Body of pancreas (tissue), 4 donors: ENCODE measurements at regions not wholly inside any gene's neighbourhood (a gene's known extent, or its start where the extent isn't known, plus 50 kb on each side); places are given as distances from the start of the nearest gene placed in this dataset.

Experiments
- ATAC-seq: fragments of 150-250 bp; one replicate; pipeline ENCODE4 v1.9.1; 2016
- DNase-seq, 4 donors: peaks; one replicate each; pipeline ENCODE4 v3.0.0-alpha.2; 2019
- H3K27ac ChIP-seq, 4 donors: fragments of 200-600 bp; sonication (generic); 1 replicate in 3 of 4; 2 replicates in 1 of 4; pipeline versions ENCODE4 v1.5.1 to v1.6.1; 2016 to 2019; ENCODE audit warnings: mild to moderate bottlenecking in 1 of 4, mixed read lengths in 1 of 4, moderate library complexity in 1 of 4
- H3K27me3 ChIP-seq, 2 donors: fragments of 200-600 bp; sonication (generic); one replicate each; pipeline ENCODE4 v1.6.0; 2016; ENCODE audit warnings: mild to moderate bottlenecking in 1 of 2
- H3K36me3 ChIP-seq, 2 donors: fragments of 200-600 bp; sonication (generic); replicated peaks in 1 of 2; 2 replicates each; pipeline ENCODE4 v1.5.1; 2016; ENCODE audit warnings: low read depth in 2 of 2; ENCODE audit not compliant: insufficient read depth in 1 of 2
- H3K4me1 ChIP-seq: fragments of 200-600 bp; sonication (generic); one replicate; pipeline ENCODE4 v1.6.0; 2016
- H3K4me3 ChIP-seq, 2 donors: fragments of 200-600 bp; sonication (generic); 1 replicate in 1 of 2; 2 replicates in 1 of 2; pipeline ENCODE4 v1.5.1; 2016 to 2019
- H3K9me3 ChIP-seq, 3 donors: fragments of 200-600 bp; sonication (generic); 1 replicate in 2 of 3; 2 replicates in 1 of 3; pipeline ENCODE4 v1.5.1; 2016
- POLR2A ChIP-seq, 3 donors: fragments of 450-650 bp; IDR thresholded peaks; one replicate each; pipeline ENCODE4 v1.6.1; 2016; ENCODE audit warnings: antibody characterized with exemption in 3 of 3, mild to moderate bottlenecking in 2 of 3
- WGBS, 2 donors: methylation state at CpG; one replicate each; pipeline ENCODE4 v1.1.5; 2017; 5-methylcytosine and 5-hydroxymethylcytosine counted together
- intact Hi-C: fragments of 100-400 bp; cut with DNase I; formaldehyde crosslinking; loops from one replicate; pipeline ENCODE4 v1.15.1; 2023
- TF ChIP-seq, protein P1 (sequence below), 7 experiments: fragments of 450-650 bp in 4 of 7; fragments of 200-600 bp in 3 of 7; sonication (generic) in 3 of 7; IDR thresholded peaks; one replicate each; pipeline ENCODE4 v1.5.1; 2016 to 2019; ENCODE audit warnings: antibody characterized with exemption in 7 of 7

DNA sequence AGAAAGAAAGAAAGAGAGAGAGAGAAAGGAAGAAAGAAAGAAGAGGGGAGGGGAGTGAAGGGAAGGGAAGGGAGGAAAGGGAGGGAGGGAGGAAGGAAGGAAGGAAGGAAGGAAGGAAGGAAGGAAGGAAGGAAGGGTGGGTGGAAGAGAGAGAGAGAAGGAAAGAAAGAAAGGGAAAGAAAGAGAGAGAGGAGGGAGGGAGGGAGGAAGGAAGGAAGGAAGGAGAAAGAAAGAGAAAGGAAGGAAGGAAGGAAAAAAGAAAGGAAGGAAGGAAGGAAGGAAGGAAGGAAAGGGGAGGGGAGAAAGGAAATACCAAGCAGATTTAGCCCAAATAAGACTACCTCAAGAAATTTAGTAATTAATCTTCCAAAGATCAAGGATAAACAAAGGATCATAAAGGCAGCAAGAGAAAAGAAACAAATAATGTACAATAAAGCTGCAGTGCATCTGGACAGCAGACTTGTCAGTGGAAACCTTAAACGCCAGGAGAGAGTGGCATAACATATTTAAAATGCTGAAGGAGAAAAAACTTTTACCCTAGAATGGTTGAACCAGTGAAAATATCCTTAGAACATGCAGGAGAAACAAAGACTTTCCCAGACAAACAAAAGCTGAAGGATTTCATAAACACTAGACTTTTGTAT is 427.6 kb downstream of the TBL1XR1 start:
- Histone ChIP-seq H3K27ac (no peak overlapping the region), H3K27me3 (no peaks in the 10 kb centered on the region), H3K4me1 (peaks cover 15% of the 10 kb centered on the region), H3K36me3 (no peaks in the 10 kb centered on the region), H3K9me3 (no peaks in the 10 kb centered on the region), H3K4me3 (no peak overlapping the region)
- ATAC-seq (no peak), DNase-seq (no peak)
- TF ChIP-seq, protein P1, sequence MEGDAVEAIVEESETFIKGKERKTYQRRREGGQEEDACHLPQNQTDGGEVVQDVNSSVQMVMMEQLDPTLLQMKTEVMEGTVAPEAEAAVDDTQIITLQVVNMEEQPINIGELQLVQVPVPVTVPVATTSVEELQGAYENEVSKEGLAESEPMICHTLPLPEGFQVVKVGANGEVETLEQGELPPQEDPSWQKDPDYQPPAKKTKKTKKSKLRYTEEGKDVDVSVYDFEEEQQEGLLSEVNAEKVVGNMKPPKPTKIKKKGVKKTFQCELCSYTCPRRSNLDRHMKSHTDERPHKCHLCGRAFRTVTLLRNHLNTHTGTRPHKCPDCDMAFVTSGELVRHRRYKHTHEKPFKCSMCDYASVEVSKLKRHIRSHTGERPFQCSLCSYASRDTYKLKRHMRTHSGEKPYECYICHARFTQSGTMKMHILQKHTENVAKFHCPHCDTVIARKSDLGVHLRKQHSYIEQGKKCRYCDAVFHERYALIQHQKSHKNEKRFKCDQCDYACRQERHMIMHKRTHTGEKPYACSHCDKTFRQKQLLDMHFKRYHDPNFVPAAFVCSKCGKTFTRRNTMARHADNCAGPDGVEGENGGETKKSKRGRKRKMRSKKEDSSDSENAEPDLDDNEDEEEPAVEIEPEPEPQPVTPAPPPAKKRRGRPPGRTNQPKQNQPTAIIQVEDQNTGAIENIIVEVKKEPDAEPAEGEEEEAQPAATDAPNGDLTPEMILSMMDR (IDR thresholded peaks at IDR 0.05), result no peak
- TF ChIP-seq POLR2A (IDR thresholded peaks at IDR 0.05), result no peak
- intact Hi-C loops, result no loop called here
- 53 to 79% methylated on average over 1 of the region's 1 CpG for WGBS, 2 donors

DNA sequence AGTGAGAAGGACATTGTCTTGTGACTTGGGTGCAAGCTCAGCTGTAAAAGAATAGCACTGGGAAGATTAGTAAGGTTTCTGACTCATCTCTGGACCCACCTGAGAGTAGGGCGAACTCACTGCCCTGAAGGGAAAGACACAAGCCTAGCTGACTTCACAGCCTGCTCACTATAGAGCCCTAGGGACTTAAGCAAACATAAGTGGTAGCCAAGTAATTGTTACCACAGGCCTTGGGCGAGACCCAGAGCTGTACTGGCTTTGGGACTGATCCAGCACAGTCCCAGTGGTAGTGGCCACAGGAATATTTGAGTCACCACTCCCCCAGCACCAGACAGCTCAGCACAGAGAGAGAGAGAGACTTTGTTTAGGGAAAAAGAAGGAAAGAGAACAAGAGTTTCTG is 429.9 kb downstream of the TBL1XR1 start:
- no peaks in the 10 kb centered on the region for H3K27me3 ChIP-seq
- peak; percentile 77 to 91 (median 82) for DNase-seq
- H3K4me3 ChIP-seq, result no peak overlapping the region
- H3K36me3 ChIP-seq, result no peaks in the 10 kb centered on the region
- WGBS, 2 donors, result 30 to 52% methylated on average over 2 of the region's 2 CpGs
- TF ChIP-seq POLR2A (IDR thresholded peaks at IDR 0.05), result no peak
- TF ChIP-seq, protein P1 (IDR thresholded peaks at IDR 0.05), result no peak
- peaks cover 15% of the 10 kb centered on the region for H3K4me1 ChIP-seq
- H3K27ac ChIP-seq, result peak overlapping the region in 3 of 4 donors; percentile 52 to 58 (median 57)
- intact Hi-C loops, result no loop called here
- ATAC-seq, result peak; percentile 99
- no peaks in the 10 kb centered on the region for H3K9me3 ChIP-seq

DNA sequence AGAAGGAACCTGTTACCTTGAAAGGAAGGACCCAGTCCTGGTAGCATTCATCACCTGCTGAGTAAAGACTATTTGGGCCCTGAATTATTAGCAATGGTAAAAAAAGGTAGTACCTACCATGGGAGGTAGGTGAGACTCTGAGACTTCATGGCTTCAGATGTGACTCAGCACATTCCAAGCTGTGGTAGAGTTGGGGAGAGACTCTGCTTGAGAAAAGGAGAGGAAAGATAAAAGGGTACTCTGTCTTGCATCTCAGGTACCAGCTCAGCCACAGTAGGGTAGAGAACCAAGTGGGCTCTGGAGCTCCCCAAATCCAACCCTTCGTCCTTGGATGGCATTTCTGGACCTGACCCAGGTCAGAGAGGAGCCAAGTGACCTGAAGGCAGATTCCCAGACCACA is 430.4 kb downstream of the TBL1XR1 start:
- DNase-seq (no peak), ATAC-seq (no peak)
- H3K4me3 ChIP-seq, result no peak overlapping the region
- TF ChIP-seq POLR2A (IDR thresholded peaks at IDR 0.05), result no peak
- TF ChIP-seq, protein P1 (IDR thresholded peaks at IDR 0.05), result no peak
- H3K27ac ChIP-seq, result peak overlapping the region in 3 of 4 donors; percentile 52 to 58 (median 57)
- intact Hi-C loops, result no loop called here
- no peaks in the 10 kb centered on the region for H3K9me3 ChIP-seq
- no peaks in the 10 kb centered on the region for H3K36me3 ChIP-seq
- 37 to 43% methylated on average over 1 of the region's 1 CpG for WGBS, 2 donors
- no peaks in the 10 kb centered on the region for H3K27me3 ChIP-seq
- peaks cover 15% of the 10 kb centered on the region for H3K4me1 ChIP-seq

DNA sequence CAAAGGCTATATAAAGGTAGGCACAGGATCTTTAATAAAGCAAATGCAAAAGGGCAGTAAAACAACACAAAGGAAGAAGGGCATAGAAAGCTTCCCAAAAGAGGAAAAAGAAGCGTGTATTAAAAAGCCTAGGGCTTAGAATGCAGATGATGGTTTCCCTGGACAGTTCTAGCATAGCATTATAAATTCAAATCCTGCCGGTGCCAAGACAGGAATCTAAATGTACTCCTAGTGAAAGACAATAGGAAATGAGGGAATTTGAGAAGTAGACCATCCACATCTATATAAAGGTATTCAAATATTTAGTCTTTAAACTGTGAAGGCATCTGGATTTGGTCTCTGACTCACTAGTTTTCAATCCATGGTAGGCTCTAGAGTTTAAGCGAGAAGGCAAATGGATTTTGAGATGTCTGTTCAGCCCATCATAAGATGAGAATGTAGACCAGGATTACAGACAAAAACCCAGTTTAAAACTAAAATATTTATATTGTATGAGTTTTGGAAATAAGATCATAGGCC is 431.8 kb downstream of the TBL1XR1 start:
- Histone ChIP-seq H3K27ac (no peak overlapping the region), H3K27me3 (no peaks in the 10 kb centered on the region), H3K4me3 (no peak overlapping the region), H3K4me1 (peaks cover 15% of the 10 kb centered on the region), H3K36me3 (no peaks in the 10 kb centered on the region), H3K9me3 (no peaks in the 10 kb centered on the region)
- no peak for ATAC-seq
- TF ChIP-seq POLR2A (IDR thresholded peaks at IDR 0.05), result no peak
- TF ChIP-seq, protein P1 (IDR thresholded peaks at IDR 0.05), result no peak
- DNase-seq, result no peak
- intact Hi-C loops, result no loop called here
- 95% methylated on average over 3 of the region's 3 CpGs for WGBS, 2 donors
